Spinal cord (tissue), 9 donors: ENCODE measurements at regions not wholly inside any gene's neighbourhood (a gene's known extent, or its start where the extent isn't known, plus 50 kb on each side); places are given as distances from the start of the nearest gene placed in this dataset.

Source experiments
- DNase-seq, 6 donors: peaks; one replicate each; pipeline versions ENCODE4 v3.0.0 to v3.0.0-alpha.2; 2013 to 2015; ENCODE audit warnings: low spot score in 6 of 6, low read depth in 4 of 6
- H3K27ac ChIP-seq: one replicate; pipeline ENCODE4 v1.5.1; 2013; ENCODE audit warnings: low read depth, low read length, control low read depth
- H3K27me3 ChIP-seq: one replicate; pipeline ENCODE4 v1.6.1; 2013; ENCODE audit warnings: low read length; ENCODE audit not compliant: control insufficient read depth, insufficient read depth
- H3K36me3 ChIP-seq: one replicate; pipeline ENCODE4 v1.6.1; 2013; ENCODE audit warnings: low read length; ENCODE audit not compliant: control insufficient read depth, insufficient read depth
- H3K4me1 ChIP-seq: one replicate; pipeline ENCODE4 v1.6.1; 2013; ENCODE audit warnings: low read length; ENCODE audit not compliant: control insufficient read depth, insufficient read depth
- H3K4me3 ChIP-seq: one replicate; pipeline ENCODE4 v1.5.1; 2013; ENCODE audit warnings: low read depth, low read length, control low read depth
- H3K9me3 ChIP-seq: one replicate; pipeline ENCODE4 v1.6.1; 2013; ENCODE audit warnings: low read length; ENCODE audit not compliant: control insufficient read depth, insufficient read depth
- WGBS: methylation state at CpG from one replicate; pipeline ENCODE4 v1.1.5; 2013; ENCODE audit warnings: missing lambda C conversion rate; ENCODE audit not compliant: insufficient coverage; 5-methylcytosine and 5-hydroxymethylcytosine counted together
- donor health status: healthy.

- Histone ChIP-seq H3K36me3 (no peaks in the 10 kb centered on the region), H3K9me3 (no peaks in the 10 kb centered on the region), H3K27me3 (no peaks in the 10 kb centered on the region), H3K4me1 (peaks cover 5% of the 10 kb centered on the region), H3K27ac (no peak overlapping the region), H3K4me3 (no peak overlapping the region)
- no peak for DNase-seq
Observed at GRCh38 chr15:93644595-93644994, 555.6 kb upstream of the RGMA start.

- peak in 2 of 6 donors; percentile 47 to 95 for DNase-seq
- H3K4me1 ChIP-seq, result peaks cover 5% of the 10 kb centered on the region
- no peaks in the 10 kb centered on the region for H3K36me3 ChIP-seq
- no peaks in the 10 kb centered on the region for H3K27me3 ChIP-seq
- H3K27ac ChIP-seq, result no peak overlapping the region
- WGBS, result 100% methylated on average over 2 of the region's 4 CpGs
- no peak overlapping the region for H3K4me3 ChIP-seq
- H3K9me3 ChIP-seq, result no peaks in the 10 kb centered on the region
Observed at GRCh38 chr15:93640411-93640962, 551.5 kb upstream of the RGMA start.

- Histone ChIP-seq H3K27ac (no peak overlapping the region), H3K9me3 (no peaks in the 10 kb centered on the region), H3K4me3 (no peak overlapping the region), H3K4me1 (no peaks in the 10 kb centered on the region), H3K36me3 (no peaks in the 10 kb centered on the region), H3K27me3 (no peaks in the 10 kb centered on the region)
- DNase-seq, result no peak
- WGBS, result 100% methylated on average over 5 of the region's 9 CpGs
Observed at GRCh38 chr15:93631958-93632618, 543.1 kb upstream of the RGMA start.

- H3K9me3 ChIP-seq, result no peaks in the 10 kb centered on the region
- no peaks in the 10 kb centered on the region for H3K27me3 ChIP-seq
- no peak overlapping the region for H3K4me3 ChIP-seq
- no peak for DNase-seq
- WGBS, result 50% methylated on average over 4 of the region's 5 CpGs
- H3K36me3 ChIP-seq, result no peaks in the 10 kb centered on the region
- H3K27ac ChIP-seq, result no peak overlapping the region
- no peaks in the 10 kb centered on the region for H3K4me1 ChIP-seq
Observed at GRCh38 chr15:93619597-93619996, 530.6 kb upstream of the RGMA start.

GRCh38 chr15:93617443-93617842 lies 528.4 kb upstream of the RGMA start:
- Histone ChIP-seq H3K4me3 (no peak overlapping the region), H3K36me3 (no peaks in the 10 kb centered on the region), H3K27ac (no peak overlapping the region), H3K9me3 (no peaks in the 10 kb centered on the region), H3K4me1 (no peaks in the 10 kb centered on the region), H3K27me3 (no peaks in the 10 kb centered on the region)
- no peak for DNase-seq

- H3K4me3 ChIP-seq, result no peak overlapping the region
- no peak for DNase-seq
- no peaks in the 10 kb centered on the region for H3K36me3 ChIP-seq
- H3K9me3 ChIP-seq, result no peaks in the 10 kb centered on the region
- 96% methylated on average over 10 of the region's 11 CpGs for whole genome bisulfite sequencing
- no peaks in the 10 kb centered on the region for H3K4me1 ChIP-seq
- H3K27ac ChIP-seq, result no peak overlapping the region
- no peaks in the 10 kb centered on the region for H3K27me3 ChIP-seq
Observed at GRCh38 chr15:93614386-93615104, 525.5 kb upstream of the RGMA start.

GRCh38 chr15:93613386-93613785 lies 524.4 kb upstream of the RGMA start:
- WGBS, result no CpG with 5 or more reads among the region's 3 CpGs
- DNase-seq, result no peak
- Histone ChIP-seq H3K4me3 (no peak overlapping the region), H3K9me3 (no peaks in the 10 kb centered on the region), H3K27ac (no peak overlapping the region), H3K27me3 (no peaks in the 10 kb centered on the region), H3K4me1 (no peaks in the 10 kb centered on the region), H3K36me3 (no peaks in the 10 kb centered on the region)

GRCh38 chr15:93612953-93613352 lies 523.9 kb upstream of the RGMA start:
- Histone ChIP-seq H3K27ac (no peak overlapping the region), H3K27me3 (no peaks in the 10 kb centered on the region), H3K9me3 (no peaks in the 10 kb centered on the region), H3K4me3 (no peak overlapping the region), H3K36me3 (no peaks in the 10 kb centered on the region), H3K4me1 (no peaks in the 10 kb centered on the region)
- DNase-seq, result no peak
- WGBS, result no CpG with 5 or more reads among the region's 2 CpGs

- H3K9me3 ChIP-seq, result no peaks in the 10 kb centered on the region
- H3K27ac ChIP-seq, result no peak overlapping the region
- DNase-seq, result no peak
- H3K36me3 ChIP-seq, result no peaks in the 10 kb centered on the region
- no peak overlapping the region for H3K4me3 ChIP-seq
- no peaks in the 10 kb centered on the region for H3K4me1 ChIP-seq
- no peaks in the 10 kb centered on the region for H3K27me3 ChIP-seq
- 98% methylated on average over 7 of the region's 8 CpGs for WGBS
Observed at GRCh38 chr15:93610944-93611343, 521.9 kb upstream of the RGMA start.

- no peaks in the 10 kb centered on the region for H3K4me1 ChIP-seq
- H3K27me3 ChIP-seq, result no peaks in the 10 kb centered on the region
- no peak overlapping the region for H3K4me3 ChIP-seq
- WGBS, result no CpG with 5 or more reads among the region's 3 CpGs
- H3K9me3 ChIP-seq, result no peaks in the 10 kb centered on the region
- H3K36me3 ChIP-seq, result no peaks in the 10 kb centered on the region
- H3K27ac ChIP-seq, result no peak overlapping the region
- DNase-seq, result no peak
Observed at GRCh38 chr15:93608643-93609148, 519.7 kb upstream of the RGMA start.
